ENCODE measurements at regions not wholly inside any gene's neighbourhood (a gene's known extent, or its start where the extent isn't known, plus 50 kb on each side); places are given as distances from the start of the nearest gene placed in this dataset.

- DNase-seq (ENCODE audit: low spot score) = no peak
- TF ChIP-seq, protein P1, sequence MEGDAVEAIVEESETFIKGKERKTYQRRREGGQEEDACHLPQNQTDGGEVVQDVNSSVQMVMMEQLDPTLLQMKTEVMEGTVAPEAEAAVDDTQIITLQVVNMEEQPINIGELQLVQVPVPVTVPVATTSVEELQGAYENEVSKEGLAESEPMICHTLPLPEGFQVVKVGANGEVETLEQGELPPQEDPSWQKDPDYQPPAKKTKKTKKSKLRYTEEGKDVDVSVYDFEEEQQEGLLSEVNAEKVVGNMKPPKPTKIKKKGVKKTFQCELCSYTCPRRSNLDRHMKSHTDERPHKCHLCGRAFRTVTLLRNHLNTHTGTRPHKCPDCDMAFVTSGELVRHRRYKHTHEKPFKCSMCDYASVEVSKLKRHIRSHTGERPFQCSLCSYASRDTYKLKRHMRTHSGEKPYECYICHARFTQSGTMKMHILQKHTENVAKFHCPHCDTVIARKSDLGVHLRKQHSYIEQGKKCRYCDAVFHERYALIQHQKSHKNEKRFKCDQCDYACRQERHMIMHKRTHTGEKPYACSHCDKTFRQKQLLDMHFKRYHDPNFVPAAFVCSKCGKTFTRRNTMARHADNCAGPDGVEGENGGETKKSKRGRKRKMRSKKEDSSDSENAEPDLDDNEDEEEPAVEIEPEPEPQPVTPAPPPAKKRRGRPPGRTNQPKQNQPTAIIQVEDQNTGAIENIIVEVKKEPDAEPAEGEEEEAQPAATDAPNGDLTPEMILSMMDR (IDR thresholded peaks at IDR 0.05; ENCODE audit: extremely low read depth, missing control alignments) = no peak
Measured at GRCh38 chr2:193580176-193580950, 1385.6 kb upstream of the TMEFF2 start.

DNA sequence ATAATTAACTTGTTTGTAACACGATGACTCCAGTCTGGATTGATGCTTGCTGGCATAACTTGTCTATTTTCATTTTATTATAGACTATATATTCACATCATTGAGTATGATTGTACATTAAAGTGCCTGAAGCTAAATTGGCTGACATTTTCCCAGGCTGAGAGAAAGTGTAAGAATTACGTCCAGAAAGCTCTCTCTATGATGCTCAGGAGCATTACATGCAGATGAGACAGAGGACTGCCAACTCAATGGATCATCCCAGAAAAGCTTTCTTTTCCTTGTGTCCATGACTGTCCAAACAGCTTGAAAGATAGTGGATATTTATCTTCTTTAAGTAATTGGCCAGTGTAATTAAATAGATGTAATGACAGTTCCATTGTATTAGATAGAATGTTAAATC is 1372.2 kb upstream of the TMEFF2 start:
- DNase-seq (ENCODE audit: low spot score) = no peak
- TF ChIP-seq, protein P1 (IDR thresholded peaks at IDR 0.05; ENCODE audit: extremely low read depth, missing control alignments) = no peak

GRCh38 chr2:193566276-193566675 is 1371.5 kb upstream of the TMEFF2 start:
- TF ChIP-seq, protein P1 (IDR thresholded peaks at IDR 0.05; ENCODE audit: extremely low read depth, missing control alignments) = no peak

DNA sequence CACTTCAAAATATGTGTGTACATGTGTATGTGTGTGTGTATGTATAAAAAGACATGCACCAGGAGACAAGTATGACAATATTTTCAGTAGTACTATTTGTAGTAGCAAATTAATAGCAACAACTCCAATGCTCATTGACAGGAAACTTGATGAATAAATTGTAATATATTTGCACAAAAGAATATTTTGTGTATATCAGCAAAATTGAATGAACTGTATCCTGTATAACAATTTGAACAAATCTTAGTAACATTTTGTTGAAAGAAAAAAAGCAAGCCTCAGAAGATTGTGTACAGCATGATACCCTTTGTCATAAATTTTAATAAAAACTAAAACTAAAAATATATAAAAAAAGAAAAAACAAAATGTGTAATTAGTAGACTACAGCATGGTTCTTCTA is 1367.3 kb upstream of the TMEFF2 start:
- TF ChIP-seq, protein P1 (IDR thresholded peaks at IDR 0.05; ENCODE audit: extremely low read depth, missing control alignments) = no peak
- no peak for DNase-seq (ENCODE audit: low spot score)

More at GRCh38 chr2:193566276-193566675, 1371.5 kb upstream of the TMEFF2 start:
- DNase-seq (ENCODE audit: low spot score) = no peak

DNA sequence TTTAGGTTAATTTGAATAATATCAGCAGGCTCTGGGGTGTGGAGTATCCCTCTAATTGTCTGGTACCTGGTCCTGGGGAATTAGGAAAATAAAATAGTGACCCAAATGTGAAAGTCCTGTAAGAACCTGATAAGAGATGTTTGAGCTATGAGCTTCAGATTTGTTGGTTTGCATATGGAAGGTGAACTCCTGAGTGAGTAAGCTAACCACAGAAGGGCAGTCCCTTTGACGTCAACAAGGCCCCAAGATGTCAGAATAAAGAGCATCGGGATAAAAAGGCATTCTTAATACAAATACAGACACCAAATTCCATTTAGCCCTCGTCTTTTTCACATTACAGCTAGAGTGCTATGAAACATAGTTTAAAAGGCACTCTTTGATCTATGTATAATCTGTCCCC is 1366.3 kb upstream of the TMEFF2 start:
- TF ChIP-seq, protein P1 (IDR thresholded peaks at IDR 0.05; ENCODE audit: extremely low read depth, missing control alignments) = no peak
- DNase-seq (ENCODE audit: low spot score) = no peak

- DNase-seq (ENCODE audit: low spot score) = no peak
- TF ChIP-seq, protein P1 (IDR thresholded peaks at IDR 0.05; ENCODE audit: extremely low read depth, missing control alignments) = no peak
Measured at GRCh38 chr2:193556766-193557470, 1362.2 kb upstream of the TMEFF2 start.

DNA sequence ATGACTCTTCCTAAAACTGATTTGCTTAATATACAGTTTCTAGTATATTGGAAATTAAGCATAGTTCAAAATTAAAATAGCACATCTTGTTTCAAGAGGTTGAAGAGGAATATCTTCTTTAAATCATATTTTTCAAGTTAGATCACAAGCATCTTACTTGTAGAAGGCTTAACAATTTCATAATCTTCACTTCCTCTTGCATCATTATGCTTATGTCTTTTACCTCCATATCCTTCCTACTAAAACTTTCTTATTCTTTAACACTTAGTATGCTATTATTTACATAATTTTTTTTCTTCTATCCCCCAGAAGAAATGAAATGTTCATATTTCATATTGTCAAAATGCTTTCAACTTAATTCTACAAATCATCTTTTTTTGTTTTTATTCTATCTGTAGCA is 1354.9 kb upstream of the TMEFF2 start:
- TF ChIP-seq, protein P1 (IDR thresholded peaks at IDR 0.05; ENCODE audit: extremely low read depth, missing control alignments) = no peak
- no peak for DNase-seq (ENCODE audit: low spot score)

Data from GM20000 (cell line).